ENCODE measurements at regions not wholly inside any gene's neighbourhood (a gene's known extent, or its start where the extent isn't known, plus 50 kb on each side); places are given as distances from the start of the nearest gene placed in this dataset.

GRCh38 chr13:68125087-68125480 is 894.9 kb upstream of the PCDH9 start:
- H3K4me3 Mint-ChIP-seq (ENCODE audit: low read depth): no peak overlapping the region
- no peak for DNase-seq (ENCODE audit: low spot score, unreplicated experiment)
- H3K9me3 Mint-ChIP-seq (ENCODE audit: low read depth): no peaks in the 10 kb centered on the region
- no peaks in the 10 kb centered on the region for H3K4me1 Mint-ChIP-seq (ENCODE audit: low read depth)
- no peaks in the 10 kb centered on the region for H3K27me3 Mint-ChIP-seq
- TF ChIP-seq CTCF (IDR thresholded peaks at IDR 0.05; ENCODE audit: unreplicated experiment): no peak
- H3K27ac Mint-ChIP-seq: no peak overlapping the region
- no peaks in the 10 kb centered on the region for H3K36me3 Mint-ChIP-seq (ENCODE audit: insufficient read depth)

GRCh38 chr13:68124437-68125086 is 894.4 kb upstream of the PCDH9 start:
- Mint-ChIP-seq H3K36me3 (ENCODE audit: insufficient read depth) (no peaks in the 10 kb centered on the region), H3K4me3 (ENCODE audit: low read depth) (no peak overlapping the region), H3K27me3 (no peaks in the 10 kb centered on the region), H3K9me3 (ENCODE audit: low read depth) (no peaks in the 10 kb centered on the region), H3K4me1 (ENCODE audit: low read depth) (no peaks in the 10 kb centered on the region), H3K27ac (no peak overlapping the region)
- no peak for DNase-seq (ENCODE audit: low spot score, unreplicated experiment)
- TF ChIP-seq CTCF (IDR thresholded peaks at IDR 0.05; ENCODE audit: unreplicated experiment): no peak

- H3K36me3 Mint-ChIP-seq (ENCODE audit: insufficient read depth): peaks cover 2% of the 10 kb centered on the region
- no peak overlapping the region for H3K27ac Mint-ChIP-seq
- H3K4me3 Mint-ChIP-seq (ENCODE audit: low read depth): no peak overlapping the region
- no peak for TF ChIP-seq CTCF (IDR thresholded peaks at IDR 0.05; ENCODE audit: unreplicated experiment)
- no peak for DNase-seq (ENCODE audit: low spot score, unreplicated experiment)
- H3K27me3 Mint-ChIP-seq: no peaks in the 10 kb centered on the region
- peaks cover 20% of the 10 kb centered on the region for H3K9me3 Mint-ChIP-seq (ENCODE audit: low read depth)
- peaks cover 3% of the 10 kb centered on the region for H3K4me1 Mint-ChIP-seq (ENCODE audit: low read depth)
Measured at GRCh38 chr13:68110178-68110768, 880.1 kb upstream of the PCDH9 start.

DNA sequence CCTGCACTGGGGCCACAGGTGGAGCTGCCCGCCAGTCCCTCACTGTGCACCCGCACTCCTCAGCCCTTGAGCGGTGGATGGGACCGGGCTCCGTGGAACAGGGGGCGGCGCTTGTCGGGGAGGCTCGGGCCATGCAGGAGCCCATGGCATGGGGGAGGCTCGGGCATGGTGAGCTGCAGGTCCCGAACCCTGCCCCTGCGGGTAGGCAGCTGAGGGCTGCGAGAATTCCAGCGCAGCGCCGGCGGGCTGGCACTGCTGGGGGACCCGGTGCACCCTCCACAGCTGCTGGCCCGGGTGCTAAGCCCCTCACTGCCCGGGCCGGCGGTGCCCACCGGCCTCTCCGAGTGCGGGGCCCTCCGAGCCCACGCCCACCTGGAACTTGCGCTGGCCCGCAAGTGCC is 877.5 kb upstream of the PCDH9 start:
- Mint-ChIP-seq H3K4me1 (ENCODE audit: low read depth) (no peaks in the 10 kb centered on the region), H3K36me3 (ENCODE audit: insufficient read depth) (peaks cover 2% of the 10 kb centered on the region), H3K4me3 (ENCODE audit: low read depth) (no peak overlapping the region), H3K9me3 (ENCODE audit: low read depth) (peaks cover 17% of the 10 kb centered on the region), H3K27ac (no peak overlapping the region), H3K27me3 (no peaks in the 10 kb centered on the region)
- TF ChIP-seq CTCF (IDR thresholded peaks at IDR 0.05; ENCODE audit: unreplicated experiment): no peak
- DNase-seq (ENCODE audit: low spot score, unreplicated experiment): no peak

GRCh38 chr13:68099631-68100030 is 869.5 kb upstream of the PCDH9 start:
- TF ChIP-seq CTCF (IDR thresholded peaks at IDR 0.05; ENCODE audit: unreplicated experiment): no peak
- H3K27me3 Mint-ChIP-seq: no peaks in the 10 kb centered on the region
- H3K4me3 Mint-ChIP-seq (ENCODE audit: low read depth): no peak overlapping the region
- H3K4me1 Mint-ChIP-seq (ENCODE audit: low read depth): no peaks in the 10 kb centered on the region
- H3K9me3 Mint-ChIP-seq (ENCODE audit: low read depth): no peaks in the 10 kb centered on the region
- no peaks in the 10 kb centered on the region for H3K36me3 Mint-ChIP-seq (ENCODE audit: insufficient read depth)
- no peak for DNase-seq (ENCODE audit: low spot score, unreplicated experiment)
- H3K27ac Mint-ChIP-seq: no peak overlapping the region

Measured in progenitor cell of endocrine pancreas (in vitro differentiated cells).